ENCODE measurements at regions not wholly inside any gene's neighbourhood (a gene's known extent, or its start where the extent isn't known, plus 50 kb on each side); places are given as distances from the start of the nearest gene placed in this dataset.

- Histone ChIP-seq H2AFZ (ENCODE audit: low read length) (no peak overlapping the region), H3K9ac (ENCODE audit: insufficient read depth, low read depth, low read length) (no peak overlapping the region), H3K9me3 (ENCODE audit: low read length) (no peaks in the 10 kb centered on the region), H3K79me2 (ENCODE audit: insufficient read depth, low read length) (no peaks in the 10 kb centered on the region), H3K4me2 (ENCODE audit: low read depth, low read length) (no peak overlapping the region), H3K36me3 (replicated peaks in 1 of 2; ENCODE audit: control insufficient read depth in 1 of 2, insufficient read depth in 2 of 2, low read length in 2 of 2) (no peaks in the 10 kb centered on the region), H3K27me3 (ENCODE audit: control insufficient read depth in 1 of 2, insufficient read depth in 2 of 2, low read length in 2 of 2) (no peaks in the 10 kb centered on the region; a peak in 1 of 5 replicates), H3K27ac (ENCODE audit: extremely low read length, insufficient read depth, low read length) (no peak overlapping the region), H3K4me1 (ENCODE audit: insufficient read depth, low read length) (no peaks in the 10 kb centered on the region), H4K20me1 (ENCODE audit: insufficient read depth, low read length) (no peaks in the 10 kb centered on the region), H3K4me3 (replicated peaks in 1 of 3; ENCODE audit: insufficient read depth in 1 of 3, low read depth in 2 of 3, low read length in 3 of 3) (no peak overlapping the region)
- DNase-seq (ENCODE audit: low spot score) (no peak), FAIRE-seq (no peak), ATAC-seq (no peak)
- intact Hi-C loops (cut with micrococcal nuclease; ENCODE audit: unreplicated experiment) (no loop called here), in situ Hi-C loops (cut with HindIII; ENCODE audit: extremely low pct_ligation_motif_present, low pct_unique_long_range_greater_than_20kb) (no loop called here)
- WGBS (ENCODE audit: low lambda C conversion rate), result 2% methylated on average over 2 of the region's 2 CpGs
- ChIA-PET CTCF (ENCODE audit: low intra/inter-chr PET ratio, low total read pairs) (no interaction called here), POLR2A (no interaction called here)
- no peak for TF ChIP-seq ONECUT2 (CRISPR knock-in tag; IDR thresholded peaks at IDR 0.05)
- no peak for TF ChIP-seq CENPT (CRISPR knock-in tag; IDR thresholded peaks at IDR 0.05; ENCODE audit: low read depth)
- TF ChIP-seq KIAA2018 (CRISPR knock-in tag; IDR thresholded peaks at IDR 0.05; ENCODE audit: borderline replicate concordance), result no peak
- no peak for TF ChIP-seq ZBTB39 (CRISPR knock-in tag; IDR thresholded peaks at IDR 0.05)
- TF ChIP-seq ZBTB7A (CRISPR knock-in tag; IDR thresholded peaks at IDR 0.05), result no peak
- TF ChIP-seq MTA1 (CRISPR knock-in tag; IDR thresholded peaks at IDR 0.05; ENCODE audit: borderline replicate concordance), result no peak
- no peak for TF ChIP-seq BHLHE40 (IDR thresholded peaks at IDR 0.05; ENCODE audit: low read length)
- no peak for TF ChIP-seq POGZ (CRISPR knock-in tag; IDR thresholded peaks at IDR 0.05)
- TF ChIP-seq YEATS4 (CRISPR knock-in tag; IDR thresholded peaks at IDR 0.05; ENCODE audit: borderline replicate concordance), result no peak
- TF ChIP-seq ZFP37 (CRISPR knock-in tag; IDR thresholded peaks at IDR 0.05; ENCODE audit: borderline replicate concordance), result no peak
- no TSS peak for BruUV-seq (replicated peaks)
Observed at GRCh38 chr1:218693599-218693998, 348.5 kb downstream of the TGFB2 start.

All from HepG2 (cell line).